Lower lobe of right lung (tissue), 2 donors: ENCODE measurements at regions not wholly inside any gene's neighbourhood (a gene's known extent, or its start where the extent isn't known, plus 50 kb on each side); places are given as distances from the start of the nearest gene placed in this dataset.

Experiments used
- ATAC-seq, 2 donors: fragments of 200-7000 bp; cut with Tn5 transposase; one replicate each; pipeline ENCODE4 v1.9.1; 2020 to 2022; ENCODE audit warnings: mild to moderate bottlenecking in 2 of 2, moderate library complexity in 2 of 2
- DNase-seq: peaks from one replicate; pipeline ENCODE4 v3.0.0-alpha.2; 2020
- H3K27ac ChIP-seq: fragments of 200-600 bp; one replicate; pipeline ENCODE4 v1.8.0; 2022
- H3K27me3 ChIP-seq: fragments of 200-600 bp; one replicate; pipeline ENCODE4 v1.8.0; 2022; ENCODE audit warnings: low read depth
- H3K36me3 ChIP-seq: fragments of 200-600 bp; one replicate; pipeline ENCODE4 v1.8.0; 2022; ENCODE audit warnings: mild to moderate bottlenecking
- H3K4me1 ChIP-seq: fragments of 200-600 bp; one replicate; pipeline ENCODE4 v1.8.0; 2022
- H3K4me3 ChIP-seq: fragments of 200-600 bp; one replicate; pipeline ENCODE4 v1.8.0; 2022; ENCODE audit warnings: mild to moderate bottlenecking
- H3K9me3 ChIP-seq: fragments of 200-600 bp; one replicate; pipeline ENCODE4 v1.8.0; 2022
- CTCF ChIP-seq: fragments of 200-600 bp; IDR thresholded peaks from one replicate; pipeline ENCODE4 v1.8.0; 2022; ENCODE audit warnings: antibody characterized with exemption, mild to moderate bottlenecking
- intact Hi-C: fragments of 100-400 bp; cut with DNase I; formaldehyde crosslinking; loops from one replicate; pipeline ENCODE4 v1.11.0; 2022
- donor health status: DM: no; HTN: yes; CAD: no; lungs with severe emphysema.

- no peaks in the 10 kb centered on the region for H3K36me3 ChIP-seq
- DNase-seq (no peak), ATAC-seq (no peak)
- no peaks in the 10 kb centered on the region for H3K4me1 ChIP-seq
- no peak for TF ChIP-seq CTCF
- H3K4me3 ChIP-seq, result no peak overlapping the region
- no peaks in the 10 kb centered on the region for H3K27me3 ChIP-seq
- intact Hi-C loops, result no loop called here
- H3K9me3 ChIP-seq, result no peaks in the 10 kb centered on the region
- H3K27ac ChIP-seq, result no peak overlapping the region
Observed at GRCh38 chr2:8157621-8158430, 524.0 kb upstream of the ID2 start.

- Histone ChIP-seq H3K4me1 (no peaks in the 10 kb centered on the region), H3K9me3 (no peaks in the 10 kb centered on the region), H3K27me3 (no peaks in the 10 kb centered on the region), H3K4me3 (no peak overlapping the region), H3K36me3 (no peaks in the 10 kb centered on the region), H3K27ac (no peak overlapping the region)
- intact Hi-C loops, result no loop called here
- TF ChIP-seq CTCF, result no peak
- DNase-seq (no peak), ATAC-seq (no peak)
Observed at GRCh38 chr2:8158711-8159110, 523.1 kb upstream of the ID2 start.

DNA sequence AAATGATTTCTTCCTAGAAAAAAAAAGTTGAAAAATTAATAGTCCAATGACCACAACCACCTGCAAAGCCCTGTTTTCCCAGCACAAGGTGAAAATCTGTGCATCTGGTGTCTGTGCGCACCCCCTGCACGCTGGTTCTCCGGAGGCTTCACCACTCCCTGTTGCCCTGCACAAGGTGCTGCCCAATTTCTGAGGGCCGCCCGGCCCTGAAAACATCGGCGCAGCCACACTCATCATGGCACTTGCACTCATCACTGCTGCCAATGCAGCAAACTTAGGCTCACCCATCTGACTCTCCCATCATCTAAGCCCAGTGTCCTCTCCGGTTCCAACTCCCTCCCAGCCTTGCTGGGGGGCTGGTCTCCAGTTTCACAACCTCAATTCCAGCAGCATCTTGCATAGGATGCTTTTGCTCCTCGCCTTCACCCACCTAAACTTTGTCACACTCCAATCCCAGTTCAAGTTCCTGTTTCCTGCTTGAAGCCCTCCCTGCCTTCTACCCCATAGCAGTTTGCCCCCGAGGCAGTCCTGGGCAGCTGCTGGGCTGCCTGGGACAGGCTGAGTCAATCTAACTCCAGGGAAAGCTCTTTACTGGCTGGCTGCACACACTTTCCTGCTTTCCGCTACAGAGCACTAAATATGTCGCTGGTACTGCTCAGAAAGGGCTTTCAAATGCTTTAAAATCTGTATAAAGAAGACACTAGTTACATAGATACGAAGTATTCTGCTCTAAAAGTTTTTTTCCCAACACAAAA, 522.5 kb upstream of the ID2 start:
- TF ChIP-seq CTCF, result no peak
- ATAC-seq, result no peak
- DNase-seq, result no peak
- Histone ChIP-seq H3K4me3 (no peak overlapping the region), H3K27me3 (no peaks in the 10 kb centered on the region), H3K27ac (no peak overlapping the region), H3K36me3 (no peaks in the 10 kb centered on the region), H3K4me1 (no peaks in the 10 kb centered on the region), H3K9me3 (no peaks in the 10 kb centered on the region)
- intact Hi-C loops, result no loop called here

DNA sequence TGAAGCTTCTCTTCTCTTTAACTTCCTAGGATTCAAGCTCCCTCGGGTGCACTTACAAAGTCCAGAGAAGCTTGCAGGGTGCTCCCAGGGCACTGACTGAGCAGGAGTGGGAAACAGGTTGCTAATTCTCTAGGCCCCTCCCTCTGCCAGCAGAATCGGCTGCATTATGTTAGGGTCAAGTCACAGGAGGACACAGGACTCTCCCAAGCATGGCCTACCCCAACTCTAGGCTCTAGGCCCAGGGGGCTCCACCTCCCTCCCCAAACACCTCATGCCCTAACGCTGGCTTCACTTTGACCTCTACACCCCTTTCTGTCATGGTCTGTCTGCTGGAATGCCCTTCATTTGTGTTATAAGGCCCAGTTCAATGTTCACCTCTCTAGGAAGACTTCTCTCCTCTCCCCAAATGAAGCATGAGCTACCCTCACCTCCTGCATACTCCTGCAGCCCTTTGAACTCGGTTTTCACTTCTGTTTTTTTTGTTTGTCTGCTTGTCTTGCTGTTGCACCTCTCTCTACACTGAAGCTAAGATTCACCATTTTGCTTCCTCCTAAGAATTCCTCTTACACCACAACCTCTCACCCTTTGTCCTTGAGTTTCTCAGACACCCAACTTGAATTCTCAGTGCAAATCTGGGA, 521.8 kb upstream of the ID2 start:
- DNase-seq (no peak), ATAC-seq (no peak)
- intact Hi-C loops, result no loop called here
- Histone ChIP-seq H3K36me3 (no peaks in the 10 kb centered on the region), H3K27ac (no peak overlapping the region), H3K4me1 (no peaks in the 10 kb centered on the region), H3K9me3 (no peaks in the 10 kb centered on the region), H3K4me3 (no peak overlapping the region), H3K27me3 (no peaks in the 10 kb centered on the region)
- TF ChIP-seq CTCF, result no peak

- H3K4me1 ChIP-seq, result no peaks in the 10 kb centered on the region
- intact Hi-C loops, result no loop called here
- ATAC-seq (no peak), DNase-seq (no peak)
- no peak for TF ChIP-seq CTCF
- H3K27ac ChIP-seq, result no peak overlapping the region
- no peak overlapping the region for H3K4me3 ChIP-seq
- H3K9me3 ChIP-seq, result no peaks in the 10 kb centered on the region
- H3K36me3 ChIP-seq, result no peaks in the 10 kb centered on the region
- H3K27me3 ChIP-seq, result no peaks in the 10 kb centered on the region
Observed at GRCh38 chr2:8160959-8161358, 520.9 kb upstream of the ID2 start.
